ENCODE measurements at regions not wholly inside any gene's neighbourhood (a gene's known extent, or its start where the extent isn't known, plus 50 kb on each side); places are given as distances from the start of the nearest gene placed in this dataset.
"Not testable (repeated sequence)": the region's sequence is repeated elsewhere in the genome, so short reads cannot be mapped to it uniquely, and the experiment has no call there.

DNA sequence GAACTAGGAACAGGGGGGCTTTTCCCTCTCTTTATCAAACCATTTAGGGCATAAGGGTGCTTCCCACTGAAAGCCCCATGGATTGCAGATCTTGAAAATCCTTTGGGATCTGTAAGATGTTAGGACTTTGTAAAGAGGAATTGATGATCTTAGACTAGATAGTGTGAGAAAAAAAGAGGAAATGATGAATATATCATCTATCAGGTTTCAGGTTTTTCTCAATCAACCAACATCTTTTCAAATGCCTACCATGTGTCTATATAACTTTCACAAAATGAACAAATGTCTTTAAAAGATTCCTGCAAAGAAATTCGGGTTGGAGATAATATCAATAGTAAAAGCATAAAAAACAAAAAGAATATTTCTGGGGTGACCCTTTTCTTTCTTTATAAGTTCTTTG lies 50.1 kb downstream of the KCNC4 start:
- TF ChIP-seq POLR2AphosphoS5 (IDR thresholded peaks at IDR 0.05; ENCODE audit: low read depth, low read length) = no peak
- TF ChIP-seq POLR2A (IDR thresholded peaks at IDR 0.05; ENCODE audit: low read depth, low read length) = no peak
- TF ChIP-seq TAF1 (IDR thresholded peaks at IDR 0.05; ENCODE audit: borderline replicate concordance, low read depth, low read length) = no peak
- DNase-seq (ENCODE audit: insufficient read length) (no peak), FAIRE-seq (no peak)

- TF ChIP-seq POLR2AphosphoS5 (IDR thresholded peaks at IDR 0.05; ENCODE audit: low read depth, low read length) (no peak), POLR2A (IDR thresholded peaks at IDR 0.05; ENCODE audit: low read depth, low read length) (no peak), TAF1 (IDR thresholded peaks at IDR 0.05; ENCODE audit: borderline replicate concordance, low read depth, low read length) (no peak)
- FAIRE-seq = no peak
- no peak for DNase-seq (ENCODE audit: insufficient read length)
Observed at GRCh38 chr1:110262296-110262695, 52.2 kb downstream of the KCNC4 start.

DNA sequence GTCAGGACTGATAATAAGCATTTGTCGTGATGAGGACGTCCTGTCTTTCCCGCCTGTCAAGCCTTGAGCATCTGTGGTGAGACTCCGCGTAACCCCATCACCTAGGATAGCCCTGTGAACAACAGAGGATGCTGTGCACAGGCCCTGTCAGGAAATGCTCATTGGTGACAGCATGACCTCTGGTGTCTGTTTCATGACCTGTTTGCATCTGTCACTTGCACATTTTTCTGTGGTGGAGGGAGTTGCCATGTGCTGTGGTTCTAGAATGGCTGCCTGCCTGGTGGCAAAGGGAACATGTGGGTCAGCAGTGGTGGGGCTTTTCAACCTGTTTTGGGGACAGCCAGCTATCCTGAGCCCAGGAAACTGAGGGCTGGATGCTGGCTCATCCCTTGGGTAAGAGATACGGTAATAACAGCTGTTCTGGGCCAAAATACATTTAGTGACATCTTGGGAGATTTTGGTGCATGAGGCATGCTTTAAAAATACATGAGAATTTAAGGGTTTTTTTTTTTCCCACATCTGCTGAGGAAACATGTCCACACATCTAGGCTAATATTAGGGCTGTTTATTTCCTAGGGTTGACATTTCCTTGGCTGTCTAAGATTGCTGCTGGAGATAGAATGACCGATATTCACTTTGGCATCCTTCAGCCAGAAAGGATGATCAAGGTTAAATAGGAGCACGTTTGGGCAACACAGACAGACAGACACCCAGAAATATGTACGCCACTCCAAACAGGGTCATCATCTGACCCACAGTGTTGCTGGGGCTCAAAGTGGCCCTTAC lies 52.9 kb downstream of the KCNC4 start:
- FAIRE-seq = peak; percentile 79
- no peak for TF ChIP-seq TAF1 (IDR thresholded peaks at IDR 0.05; ENCODE audit: borderline replicate concordance, low read depth, low read length)
- no peak for TF ChIP-seq POLR2A (IDR thresholded peaks at IDR 0.05; ENCODE audit: low read depth, low read length)
- TF ChIP-seq POLR2AphosphoS5 (IDR thresholded peaks at IDR 0.05; ENCODE audit: low read depth, low read length) = no peak
- DNase-seq (ENCODE audit: insufficient read length) = no peak

DNA sequence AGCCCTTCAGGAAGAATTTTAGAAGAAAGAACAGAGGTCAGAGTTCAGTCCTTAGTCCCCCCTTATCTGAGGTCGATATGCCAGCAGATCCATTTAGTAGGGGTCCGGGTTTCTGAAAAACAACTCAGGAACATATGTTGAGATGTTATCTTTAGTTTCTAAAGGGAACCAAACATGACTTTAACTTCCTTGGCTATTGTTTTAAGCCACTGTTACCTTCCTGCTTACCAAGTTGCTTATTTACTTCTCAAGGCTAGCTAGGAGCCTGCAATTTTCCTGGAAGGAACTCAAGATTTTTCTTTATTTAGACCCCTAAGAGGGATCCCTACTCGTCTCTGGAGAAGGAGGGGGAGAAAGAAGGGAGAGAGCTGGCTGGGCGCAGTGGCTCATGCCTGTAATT lies 54.3 kb downstream of the KCNC4 start:
- TF ChIP-seq POLR2AphosphoS5 (IDR thresholded peaks at IDR 0.05; ENCODE audit: low read depth, low read length) = no peak
- no peak for FAIRE-seq
- no peak for DNase-seq (ENCODE audit: insufficient read length)

DNA sequence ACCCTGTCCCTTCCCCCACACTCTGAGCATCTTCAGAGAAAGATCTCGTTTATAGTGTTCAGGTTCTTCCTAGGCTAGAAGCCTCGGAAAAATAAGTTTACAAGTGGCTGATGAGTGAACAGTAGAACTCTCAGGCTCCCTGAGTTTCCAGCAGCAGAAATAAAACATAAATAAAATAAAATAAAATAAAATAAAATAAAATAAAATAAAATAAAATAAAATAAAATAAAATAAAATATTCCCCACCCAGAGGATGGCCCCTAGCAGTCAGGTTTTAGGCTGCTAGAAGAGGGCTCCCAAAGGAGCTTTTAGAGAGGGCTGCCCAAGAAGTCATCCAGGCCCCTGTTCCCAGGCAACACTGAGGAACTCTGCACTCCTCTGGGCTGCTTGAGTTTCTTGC lies 55.1 kb downstream of the KCNC4 start:
- DNase-seq (ENCODE audit: insufficient read length) (no peak), FAIRE-seq (no peak)
- no peak for TF ChIP-seq POLR2AphosphoS5 (IDR thresholded peaks at IDR 0.05; ENCODE audit: low read depth, low read length)
- no peak for TF ChIP-seq POLR2A (IDR thresholded peaks at IDR 0.05; ENCODE audit: low read depth, low read length)
- no peak for TF ChIP-seq TAF1 (IDR thresholded peaks at IDR 0.05; ENCODE audit: borderline replicate concordance, low read depth, low read length)

DNA sequence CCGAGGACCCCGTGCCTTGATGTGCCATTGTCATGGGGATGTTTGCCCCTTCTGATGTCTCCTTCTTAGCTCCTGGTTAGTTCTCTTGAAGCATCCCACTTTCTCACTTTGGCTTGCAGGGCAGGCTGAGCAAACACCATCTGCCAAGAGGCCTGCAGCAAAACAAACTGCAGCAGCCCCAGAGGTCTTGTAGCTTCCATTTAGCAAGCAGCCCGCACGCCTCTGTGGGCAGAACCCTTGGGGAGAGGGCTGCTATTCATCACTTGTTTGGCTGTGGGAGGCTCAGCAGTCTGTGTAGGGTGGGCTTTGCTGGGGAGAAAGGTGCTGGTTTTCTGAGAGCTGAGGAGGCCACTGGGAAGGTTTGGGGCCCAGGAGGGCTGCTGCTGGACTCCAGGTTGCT lies 56.7 kb downstream of the KCNC4 start:
- DNase-seq (ENCODE audit: insufficient read length) = no peak
- TF ChIP-seq POLR2AphosphoS5 (IDR thresholded peaks at IDR 0.05; ENCODE audit: low read depth, low read length) (no peak), TAF1 (IDR thresholded peaks at IDR 0.05; ENCODE audit: borderline replicate concordance, low read depth, low read length) (no peak), POLR2A (IDR thresholded peaks at IDR 0.05; ENCODE audit: low read depth, low read length) (no peak)
- no peak for FAIRE-seq

GRCh38 chr1:110267260-110267659 lies 57.1 kb downstream of the KCNC4 start:
- no peak for FAIRE-seq
- no peak for TF ChIP-seq POLR2A (IDR thresholded peaks at IDR 0.05; ENCODE audit: low read depth, low read length)
- TF ChIP-seq POLR2AphosphoS5 (IDR thresholded peaks at IDR 0.05; ENCODE audit: low read depth, low read length) = no peak

DNA sequence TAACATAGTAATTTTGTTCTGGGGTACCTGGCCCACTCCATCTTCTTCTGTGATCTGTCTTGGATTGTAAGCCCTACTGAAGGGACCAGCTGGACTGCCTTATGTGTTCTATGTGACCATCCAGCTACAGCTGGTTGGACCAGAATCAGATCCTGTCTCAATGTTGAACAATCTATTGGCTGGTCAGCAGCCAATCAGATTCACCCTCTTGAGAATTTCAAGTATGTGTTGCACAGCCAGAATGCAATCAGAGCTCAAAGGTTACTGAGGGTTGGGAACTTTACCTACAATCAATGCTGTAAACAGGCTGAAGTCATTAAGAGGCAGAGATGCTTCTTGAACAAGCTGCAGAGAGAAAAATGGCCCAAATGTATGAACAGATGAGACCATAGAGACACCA lies 61.9 kb downstream of the KCNC4 start:
- FAIRE-seq (no peak), DNase-seq (ENCODE audit: insufficient read length) (no peak)
- TF ChIP-seq POLR2AphosphoS5 (IDR thresholded peaks at IDR 0.05; ENCODE audit: low read depth, low read length) = no peak
- TF ChIP-seq POLR2A (IDR thresholded peaks at IDR 0.05; ENCODE audit: low read depth, low read length) = no peak

More at GRCh38 chr1:110267260-110267659, 57.1 kb downstream of the KCNC4 start:
- DNase-seq (ENCODE audit: insufficient read length) = no peak

DNA sequence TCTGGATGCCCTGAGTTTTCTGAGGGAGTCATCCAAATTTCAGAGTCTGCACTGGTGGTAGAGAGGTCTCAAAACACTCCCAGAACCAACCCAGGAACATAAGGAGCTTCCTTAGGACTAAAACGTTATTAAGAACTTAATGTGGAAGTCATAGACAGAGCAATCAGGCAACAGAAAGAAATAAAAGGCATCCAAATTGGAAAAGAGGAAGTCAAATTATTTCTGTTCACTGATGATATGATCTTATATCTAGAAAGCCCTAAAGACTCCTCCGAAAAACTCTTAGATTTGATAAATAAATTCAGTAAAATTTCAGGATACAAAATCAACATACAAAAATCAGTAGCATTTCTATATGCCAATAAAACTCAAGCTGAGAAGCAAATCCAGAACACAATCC lies 63.7 kb downstream of the KCNC4 start:
- FAIRE-seq; DNase-seq (ENCODE audit: insufficient read length): not testable (repeated sequence)

DNA sequence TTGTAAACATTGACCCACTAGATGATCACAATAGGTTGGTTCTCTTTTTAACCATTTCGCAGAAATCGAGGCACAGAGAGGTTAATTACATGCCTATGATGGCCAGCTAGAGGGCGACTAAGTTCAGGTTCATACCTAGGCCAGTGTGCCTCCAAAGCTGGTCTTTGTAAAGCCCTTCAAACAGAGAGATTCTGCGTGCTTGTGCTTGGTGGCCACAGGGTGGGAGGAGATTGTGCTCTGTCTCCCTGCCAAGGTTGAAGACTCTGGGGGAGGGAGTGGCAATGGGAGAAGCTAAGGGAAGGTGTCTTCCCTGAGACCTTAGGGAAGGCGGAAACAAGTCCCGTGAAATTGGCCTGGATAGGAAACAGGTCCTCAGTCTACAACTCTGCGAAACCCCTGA lies 59.1 kb upstream of the RBM15 start:
- TF ChIP-seq POLR2A (IDR thresholded peaks at IDR 0.05; ENCODE audit: low read depth, low read length) (no peak), TAF1 (IDR thresholded peaks at IDR 0.05; ENCODE audit: borderline replicate concordance, low read depth, low read length) (no peak), POLR2AphosphoS5 (IDR thresholded peaks at IDR 0.05; ENCODE audit: low read depth, low read length) (no peak)
- FAIRE-seq (no peak), DNase-seq (ENCODE audit: insufficient read length) (no peak)

DNA sequence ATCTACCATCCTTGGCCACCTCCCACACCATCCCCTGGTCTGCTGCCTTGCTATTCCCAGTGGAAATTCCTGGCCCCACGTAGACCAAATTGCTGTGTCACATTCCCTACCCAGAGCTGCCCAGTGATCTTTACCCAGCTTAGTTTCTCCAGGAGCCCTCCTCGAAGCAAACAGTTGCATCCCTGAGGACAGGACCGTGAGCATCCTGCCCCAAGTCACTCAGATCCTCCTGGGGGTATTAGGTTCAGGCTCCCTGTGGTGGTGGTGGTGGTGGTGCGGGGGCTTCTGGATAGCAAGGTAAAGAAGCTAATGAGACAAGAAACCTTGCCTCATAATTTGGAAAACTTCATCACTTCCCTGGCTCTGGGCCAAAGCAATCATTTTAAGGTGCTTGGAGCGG lies 58.4 kb upstream of the RBM15 start:
- no peak for DNase-seq (ENCODE audit: insufficient read length)
- TF ChIP-seq POLR2AphosphoS5 (IDR thresholded peaks at IDR 0.05; ENCODE audit: low read depth, low read length) = no peak
- no peak for TF ChIP-seq POLR2A (IDR thresholded peaks at IDR 0.05; ENCODE audit: low read depth, low read length)
- TF ChIP-seq TAF1 (IDR thresholded peaks at IDR 0.05; ENCODE audit: borderline replicate concordance, low read depth, low read length) = no peak
- no peak for FAIRE-seq

GRCh38 chr1:110281363-110282290 lies 57.5 kb upstream of the RBM15 start:
- FAIRE-seq = no peak
- no peak for DNase-seq (ENCODE audit: insufficient read length)
- no peak for TF ChIP-seq POLR2AphosphoS5 (IDR thresholded peaks at IDR 0.05; ENCODE audit: low read depth, low read length)
- TF ChIP-seq TAF1 (IDR thresholded peaks at IDR 0.05; ENCODE audit: borderline replicate concordance, low read depth, low read length) = no peak
- no peak for TF ChIP-seq POLR2A (IDR thresholded peaks at IDR 0.05; ENCODE audit: low read depth, low read length)
